ENCODE measurements at regions not wholly inside any gene's neighbourhood (a gene's known extent, or its start where the extent isn't known, plus 50 kb on each side); places are given as distances from the start of the nearest gene placed in this dataset.

DNA sequence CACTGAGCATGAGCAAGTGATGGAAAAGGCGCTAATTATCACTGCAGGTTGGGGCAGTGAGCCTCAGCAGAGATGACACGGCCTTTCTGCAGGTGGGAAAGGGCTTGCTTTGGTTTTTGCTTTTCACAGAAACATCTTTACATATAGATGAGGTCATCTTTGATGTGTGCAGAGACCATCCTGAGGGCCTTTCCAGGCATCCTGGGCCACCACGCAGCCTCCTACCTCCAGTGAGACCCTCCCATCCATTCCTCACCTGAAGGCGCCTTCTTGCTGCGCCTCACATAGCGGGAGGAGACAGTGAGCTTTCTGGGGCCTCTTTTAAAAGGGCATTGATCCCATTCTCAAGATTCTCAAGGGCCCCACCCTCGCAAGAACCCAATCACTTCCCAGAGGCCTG lies 235.3 kb upstream of the RAB6C start:
- TF ChIP-seq, protein P1, sequence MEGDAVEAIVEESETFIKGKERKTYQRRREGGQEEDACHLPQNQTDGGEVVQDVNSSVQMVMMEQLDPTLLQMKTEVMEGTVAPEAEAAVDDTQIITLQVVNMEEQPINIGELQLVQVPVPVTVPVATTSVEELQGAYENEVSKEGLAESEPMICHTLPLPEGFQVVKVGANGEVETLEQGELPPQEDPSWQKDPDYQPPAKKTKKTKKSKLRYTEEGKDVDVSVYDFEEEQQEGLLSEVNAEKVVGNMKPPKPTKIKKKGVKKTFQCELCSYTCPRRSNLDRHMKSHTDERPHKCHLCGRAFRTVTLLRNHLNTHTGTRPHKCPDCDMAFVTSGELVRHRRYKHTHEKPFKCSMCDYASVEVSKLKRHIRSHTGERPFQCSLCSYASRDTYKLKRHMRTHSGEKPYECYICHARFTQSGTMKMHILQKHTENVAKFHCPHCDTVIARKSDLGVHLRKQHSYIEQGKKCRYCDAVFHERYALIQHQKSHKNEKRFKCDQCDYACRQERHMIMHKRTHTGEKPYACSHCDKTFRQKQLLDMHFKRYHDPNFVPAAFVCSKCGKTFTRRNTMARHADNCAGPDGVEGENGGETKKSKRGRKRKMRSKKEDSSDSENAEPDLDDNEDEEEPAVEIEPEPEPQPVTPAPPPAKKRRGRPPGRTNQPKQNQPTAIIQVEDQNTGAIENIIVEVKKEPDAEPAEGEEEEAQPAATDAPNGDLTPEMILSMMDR (IDR thresholded peaks at IDR 0.05): no peak
- no peak for TF ChIP-seq POLR2A (IDR thresholded peaks at IDR 0.05)

Measured in testis (tissue), 2 donors.